ENCODE measurements at regions not wholly inside any gene's neighbourhood (a gene's known extent, or its start where the extent isn't known, plus 50 kb on each side); places are given as distances from the start of the nearest gene placed in this dataset.

GRCh38 chr5:101091902-101092301 lies 188.8 kb upstream of the ST8SIA4 start:
- no peak overlapping the region for H3K4me3 ChIP-seq (ENCODE audit: low read depth in 2 of 2, low read length in 1 of 2)
- POLR2A ChIA-PET, result no interaction called here

GRCh38 chr5:101084353-101084752 lies 181.3 kb upstream of the ST8SIA4 start:
- ChIA-PET CTCF (no interaction called here), POLR2A (no interaction called here)
- no peaks in the 10 kb centered on the region for H4K20me1 ChIP-seq (ENCODE audit: insufficient read depth)
- TF ChIP-seq MXI1 (IDR thresholded peaks at IDR 0.05; ENCODE audit: low read depth, low read length) (no peak), JUND (IDR thresholded peaks at IDR 0.05) (no peak), REST (IDR thresholded peaks at IDR 0.05; ENCODE audit: low read depth, low read length) (no peak), GABPA (IDR thresholded peaks at IDR 0.05; ENCODE audit: low read depth) (no peak), RCOR1 (IDR thresholded peaks at IDR 0.05; ENCODE audit: low read length) (no peak), POLR2AphosphoS5 (IDR thresholded peaks at IDR 0.05; ENCODE audit: low read depth, low read length) (no peak), TCF12 (IDR thresholded peaks at IDR 0.05) (no peak), ELF1 (IDR thresholded peaks at IDR 0.05) (no peak), USF1 (IDR thresholded peaks at IDR 0.05; ENCODE audit: borderline replicate concordance, low read depth) (no peak), USF2 (IDR thresholded peaks at IDR 0.05; ENCODE audit: borderline replicate concordance, low read depth, low read length) (no peak), MAX (IDR thresholded peaks at IDR 0.05; ENCODE audit: low read depth) (no peak), EP300 (IDR thresholded peaks at IDR 0.05; ENCODE audit: borderline replicate concordance in 1 of 2, low read depth in 1 of 2, low read length in 1 of 2) (no peak)

More at GRCh38 chr5:101091902-101092301, 188.8 kb upstream of the ST8SIA4 start:
- Histone ChIP-seq H3K79me2 (ENCODE audit: insufficient read depth) (no peaks in the 10 kb centered on the region), H3K9me3 (no peaks in the 10 kb centered on the region; the same call in 1 of the 2 replicates), H3K9ac (no peak overlapping the region), H3K9me2 (no peaks in the 10 kb centered on the region), H4K20me1 (ENCODE audit: insufficient read depth) (no peaks in the 10 kb centered on the region), H2AFZ (ENCODE audit: low read depth) (no peak overlapping the region), H3K4me1 (ENCODE audit: control insufficient read depth in 1 of 2, insufficient read depth in 2 of 2, low read depth in 1 of 2, low read length in 1 of 2) (no peaks in the 10 kb centered on the region), H3K36me3 (replicated peaks in 1 of 2; ENCODE audit: control insufficient read depth in 1 of 2, insufficient read depth in 2 of 2, low read length in 1 of 2) (no peaks in the 10 kb centered on the region), H3F3A (replicated peaks; ENCODE audit: insufficient read depth) (no peaks in the 10 kb centered on the region), H3K27me3 (ENCODE audit: insufficient read depth) (no peaks in the 10 kb centered on the region), H3K4me2 (no peak overlapping the region), H3K27ac (ENCODE audit: low read depth in 2 of 2, low read length in 1 of 2) (no peak overlapping the region)
- no peak for DNase-seq
- no peak for TF ChIP-seq GATA2 (CRISPR knock-in tag; IDR thresholded peaks at IDR 0.05)
- no peak for TF ChIP-seq RFX5 (IDR thresholded peaks at IDR 0.05; ENCODE audit: low read length)
- no peak for TF ChIP-seq USF2 (IDR thresholded peaks at IDR 0.05; ENCODE audit: borderline replicate concordance, low read depth, low read length)
- TF ChIP-seq YY1 (IDR thresholded peaks at IDR 0.05; ENCODE audit: low read depth), result no peak
- no peak for TF ChIP-seq ELF1 (IDR thresholded peaks at IDR 0.05)
- TF ChIP-seq TAF1 (IDR thresholded peaks at IDR 0.05; ENCODE audit: borderline replicate concordance, low read depth, low read length), result no peak
- no peak for TF ChIP-seq TEAD4 (IDR thresholded peaks at IDR 0.05; ENCODE audit: borderline replicate concordance, insufficient read depth)
- no peak for TF ChIP-seq TCF12 (IDR thresholded peaks at IDR 0.05)
- no peak for TF ChIP-seq ZBTB33 (IDR thresholded peaks at IDR 0.05; ENCODE audit: borderline replicate concordance, low read depth)
- no peak for TF ChIP-seq FOSL2 (IDR thresholded peaks at IDR 0.05; ENCODE audit: borderline replicate concordance, low read depth)
- no peak for TF ChIP-seq NFIC (IDR thresholded peaks at IDR 0.05; ENCODE audit: borderline replicate concordance)
- WGBS (ENCODE audit: low lambda C conversion rate), result 9% methylated on average over 1 of the region's 1 CpG
- CTCF ChIA-PET, result interaction anchor here (1.2 kb wide), 1 partner anchor 587 kb away, joined by 3 read pairs; no protein-coding TSS in a partner anchor

More at GRCh38 chr5:101084353-101084752, 181.3 kb upstream of the ST8SIA4 start:
- no peaks in the 10 kb centered on the region for H3K9me3 ChIP-seq
- no peaks in the 10 kb centered on the region for H3K27me3 ChIP-seq (ENCODE audit: insufficient read depth)
- H2AFZ ChIP-seq (ENCODE audit: low read depth), result no peak overlapping the region
- no peak overlapping the region for H3K4me2 ChIP-seq
- H3K36me3 ChIP-seq (replicated peaks in 1 of 2; ENCODE audit: control insufficient read depth in 1 of 2, insufficient read depth in 2 of 2, low read length in 1 of 2), result no peaks in the 10 kb centered on the region
- no peaks in the 10 kb centered on the region; a peak in 1 of 4 replicates for H3K4me1 ChIP-seq (ENCODE audit: control insufficient read depth in 1 of 2, insufficient read depth in 2 of 2, low read depth in 1 of 2, low read length in 1 of 2)
- H3K9ac ChIP-seq, result no peak overlapping the region
- H3K9me2 ChIP-seq, result no peaks in the 10 kb centered on the region
- H3K27ac ChIP-seq (ENCODE audit: low read depth in 2 of 2, low read length in 1 of 2), result no peak overlapping the region
- no peaks in the 10 kb centered on the region for H3F3A ChIP-seq (replicated peaks; ENCODE audit: insufficient read depth)
- H3K79me2 ChIP-seq (ENCODE audit: insufficient read depth), result no peaks in the 10 kb centered on the region
- 23% methylated on average over 1 of the region's 1 CpG for WGBS (ENCODE audit: low lambda C conversion rate)
- DNase-seq, result no peak
- no peak overlapping the region for H3K4me3 ChIP-seq (ENCODE audit: low read depth in 2 of 2, low read length in 1 of 2)

Measured in SK-N-SH (cell line).